GM13977 (cell line): ENCODE measurements at regions not wholly inside any gene's neighbourhood (a gene's known extent, or its start where the extent isn't known, plus 50 kb on each side); places are given as distances from the start of the nearest gene placed in this dataset.

Source experiments
- DNase-seq: peaks from one replicate; pipeline ENCODE4 v3.0.0; 2012; ENCODE audit warnings: low spot score
- in situ Hi-C: fragments of 300-500 bp; cut with MboI; formaldehyde crosslinking; loops from one replicate; pipeline ENCODE4 v1.12.0; 2022; ENCODE audit warnings: low sequenced_read_pairs, low pct_unique_long_range_greater_than_20kb, mixed read lengths, inconsistent platforms; ENCODE audit not compliant: unreplicated experiment
- TF ChIP-seq, protein P1 (sequence below): IDR thresholded peaks from 2 replicates; pipeline ENCODE4 v1.5.1; 2012; ENCODE audit warnings: mild to moderate bottlenecking, control low read depth; ENCODE audit not compliant: insufficient read depth; ENCODE audit errors: extremely low read depth, missing control alignments

DNA sequence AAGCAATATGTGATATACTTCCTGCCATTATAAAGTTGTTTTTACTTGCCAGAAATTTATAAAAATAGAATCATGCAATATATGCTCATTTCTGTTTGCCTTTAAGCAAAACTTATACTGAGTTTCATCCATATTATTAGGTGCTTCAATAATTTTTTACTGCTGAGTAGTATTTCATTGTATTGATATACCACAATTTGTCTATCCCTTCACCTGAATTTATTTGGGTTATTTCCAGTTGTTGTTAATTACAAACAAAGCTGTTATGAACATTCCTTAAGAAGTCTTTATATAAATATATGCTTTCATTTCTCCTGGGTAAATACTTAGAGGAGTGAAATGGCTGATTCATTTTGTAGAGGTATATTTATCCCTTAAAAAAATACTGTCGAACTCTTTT is 864.1 kb downstream of the HACE1 start:
- in situ Hi-C loops = no loop called here
- DNase-seq = no peak
- TF ChIP-seq, protein P1, sequence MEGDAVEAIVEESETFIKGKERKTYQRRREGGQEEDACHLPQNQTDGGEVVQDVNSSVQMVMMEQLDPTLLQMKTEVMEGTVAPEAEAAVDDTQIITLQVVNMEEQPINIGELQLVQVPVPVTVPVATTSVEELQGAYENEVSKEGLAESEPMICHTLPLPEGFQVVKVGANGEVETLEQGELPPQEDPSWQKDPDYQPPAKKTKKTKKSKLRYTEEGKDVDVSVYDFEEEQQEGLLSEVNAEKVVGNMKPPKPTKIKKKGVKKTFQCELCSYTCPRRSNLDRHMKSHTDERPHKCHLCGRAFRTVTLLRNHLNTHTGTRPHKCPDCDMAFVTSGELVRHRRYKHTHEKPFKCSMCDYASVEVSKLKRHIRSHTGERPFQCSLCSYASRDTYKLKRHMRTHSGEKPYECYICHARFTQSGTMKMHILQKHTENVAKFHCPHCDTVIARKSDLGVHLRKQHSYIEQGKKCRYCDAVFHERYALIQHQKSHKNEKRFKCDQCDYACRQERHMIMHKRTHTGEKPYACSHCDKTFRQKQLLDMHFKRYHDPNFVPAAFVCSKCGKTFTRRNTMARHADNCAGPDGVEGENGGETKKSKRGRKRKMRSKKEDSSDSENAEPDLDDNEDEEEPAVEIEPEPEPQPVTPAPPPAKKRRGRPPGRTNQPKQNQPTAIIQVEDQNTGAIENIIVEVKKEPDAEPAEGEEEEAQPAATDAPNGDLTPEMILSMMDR = no peak

- DNase-seq = no peak
- TF ChIP-seq, protein P1 = no peak
- in situ Hi-C loops = no loop called here
Observed at GRCh38 chr6:103983860-103984259, 875.9 kb downstream of the HACE1 start.

- in situ Hi-C loops = no loop called here
- TF ChIP-seq, protein P1 = no peak
- no peak for DNase-seq
Observed at GRCh38 chr6:103983011-103983410, 876.7 kb downstream of the HACE1 start.

- TF ChIP-seq, protein P1 = no peak
- in situ Hi-C loops = no loop called here
- no peak for DNase-seq
Observed at GRCh38 chr6:103982574-103982973, 877.1 kb downstream of the HACE1 start.

DNA sequence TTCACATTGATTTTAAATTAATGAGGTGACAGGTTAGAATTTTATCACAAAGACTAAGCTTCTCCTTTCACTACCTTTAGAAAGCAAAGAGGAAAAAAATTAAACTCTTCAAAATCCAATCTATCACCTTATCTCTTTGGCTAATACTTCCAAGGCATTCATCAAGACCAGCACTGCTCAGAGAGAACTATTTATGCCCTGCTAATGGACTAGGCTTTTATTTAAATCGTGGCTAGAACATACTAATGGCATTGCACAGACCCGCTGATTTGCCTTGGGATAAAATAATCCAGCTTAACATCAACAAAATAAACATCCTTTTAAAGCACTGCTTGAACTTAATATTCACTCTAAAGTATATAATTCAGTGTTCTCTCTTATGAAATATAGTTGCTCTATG is 880.4 kb downstream of the HACE1 start:
- TF ChIP-seq, protein P1 = no peak

GRCh38 chr6:103937389-103937788 is 922.3 kb downstream of the HACE1 start:
- DNase-seq = no peak

More for the DNA sequence above, 880.4 kb downstream of the HACE1 start:
- DNase-seq = no peak
- in situ Hi-C loops = no loop called here

More at GRCh38 chr6:103937389-103937788, 922.3 kb downstream of the HACE1 start:
- TF ChIP-seq, protein P1 = no peak
- in situ Hi-C loops = no loop called here
